Stimulated activated CD4-positive, alpha-beta T cell treated with anti-CD3 and anti-CD28 coated beads, Interleukin-12 subunit alpha, Interleukin-12 subunit beta, amount 100 ng/mL, for 48 hours (primary cell): ENCODE measurements at regions not wholly inside any gene's neighbourhood (a gene's known extent, or its start where the extent isn't known, plus 50 kb on each side); places are given as distances from the start of the nearest gene placed in this dataset.

Experiments used
- DNase-seq, 3 donors: peaks; one replicate each; pipeline ENCODE4 v3.0.0-alpha.2; 2020; ENCODE audit warnings: low read depth in 2 of 3, low spot score in 1 of 3

GRCh38 chr1:116322752-116323405 is 50.2 kb upstream of the ATP1A1 start:
- DNase-seq = no peak
